K562 (cell line): ENCODE measurements at regions not wholly inside any gene's neighbourhood (a gene's known extent, or its start where the extent isn't known, plus 50 kb on each side); places are given as distances from the start of the nearest gene placed in this dataset.

ENCODE experiments used
- BRCA1 ChIP-seq, 2 experiments: fragments of 450-650 bp in 1 of 2; sonication (generic) in 1 of 2; formaldehyde crosslinking in 1 of 2; IDR thresholded peaks; 2 replicates each; pipeline versions ENCODE4 v1.5.0 to v1.6.1; 2017 to 2020; ENCODE audit warnings: mild to moderate bottlenecking in 1 of 2, missing genetic modification reagents in 1 of 2
- CBX1 ChIP-seq: sonication (generic); IDR thresholded peaks from 2 replicates; pipeline ENCODE4 v1.6.1; 2016; ENCODE audit warnings: antibody characterized with exemption, low read depth, mild to moderate bottlenecking
- ERF ChIP-seq: fragments of 450-650 bp; formaldehyde crosslinking; IDR thresholded peaks from 2 replicates; pipeline ENCODE4 v1.4.0; 2020; ENCODE audit warnings: mild to moderate bottlenecking, mixed read lengths
- ETV1 ChIP-seq: fragments of 450-650 bp; conservative IDR thresholded peaks from 2 replicates; pipeline ENCODE4 v1.6.1; 2016; ENCODE audit warnings: missing genetic modification characterization, control low read depth, low read depth, missing compliant biosample characterization
- EZH2 ChIP-seq: IDR thresholded peaks from 2 replicates; pipeline ENCODE4 v1.6.1; 2012; ENCODE audit warnings: low read depth, mild to moderate bottlenecking, inconsistent platforms, low read length, borderline replicate concordance
- FOS ChIP-seq: IDR thresholded peaks from 3 replicates; pipeline ENCODE4 v1.6.1; 2011; ENCODE audit not compliant: insufficient read length; ENCODE audit errors: extremely low read depth
- GABPB1 ChIP-seq: sonication (generic); formaldehyde crosslinking; IDR thresholded peaks from 2 replicates; pipeline ENCODE4 v1.8.0; 2022; ENCODE audit warnings: mild to moderate bottlenecking, missing genetic modification reagents
- KAT8 ChIP-seq: fragments of 450-650 bp; IDR thresholded peaks from 2 replicates; pipeline ENCODE4 v1.6.1; 2016; ENCODE audit warnings: low read depth, mild to moderate bottlenecking
- MAZ ChIP-seq, 2 experiments: fragments of 450-650 bp in 1 of 2; sonication (generic) in 1 of 2; formaldehyde crosslinking; IDR thresholded peaks in 1 of 2; conservative IDR thresholded peaks in 1 of 2; 2 replicates each; pipeline versions ENCODE4 v1.4.0 to v1.5.0; 2020; ENCODE audit warnings: mild to moderate bottlenecking in 1 of 2, missing genetic modification reagents in 1 of 2
- PCBP1 ChIP-seq: fragments of 200-400 bp; formaldehyde crosslinking; IDR thresholded peaks from 2 replicates; pipeline ENCODE4 v1.6.1; 2018; ENCODE audit warnings: mild to moderate bottlenecking, low read depth, low read length; ENCODE audit not compliant: poor library complexity, severe bottlenecking
- POLR3G ChIP-seq: IDR thresholded peaks from 2 replicates; pipeline ENCODE4 v1.6.1; 2011; ENCODE audit not compliant: insufficient read length, insufficient replicate concordance; ENCODE audit errors: extremely low read depth
- RAD51 ChIP-seq: fragments of 450-650 bp; IDR thresholded peaks from 2 replicates; pipeline ENCODE4 v1.7.1; 2016; ENCODE audit warnings: low read depth, mild to moderate bottlenecking, borderline replicate concordance
- TCF7 ChIP-seq: sonication (generic); IDR thresholded peaks from 2 replicates; pipeline ENCODE4 v1.6.1; 2016; ENCODE audit warnings: antibody characterized with exemption, borderline replicate concordance
- ZBED1 ChIP-seq: IDR thresholded peaks from 2 replicates; pipeline ENCODE4 v1.6.1; 2014
- ZNF316 ChIP-seq: fragments of 450-650 bp; IDR thresholded peaks from 2 replicates; pipeline ENCODE4 v1.6.1; 2016
- ZNF551 ChIP-seq: fragments of 250-450 bp; sonication (Bioruptor Pico); IDR thresholded peaks from 2 replicates; pipeline ENCODE4 v1.5.0; 2021; ENCODE audit warnings: mild to moderate bottlenecking, moderate library complexity
- TF ChIP-seq, protein P1 (sequence below): fragments of 450-650 bp; IDR thresholded peaks from 2 replicates; pipeline ENCODE4 v1.6.1; 2017; ENCODE audit warnings: antibody characterized with exemption
- TF ChIP-seq, protein P2 (sequence below): IDR thresholded peaks from 3 replicates; pipeline ENCODE4 v1.6.1; 2011; ENCODE audit warnings: borderline replicate concordance, mild to moderate bottlenecking, moderate library complexity; ENCODE audit not compliant: insufficient read length; ENCODE audit errors: extremely low read depth
- TF ChIP-seq, protein P3 (sequence below): fragments of 450-650 bp; conservative IDR thresholded peaks from 2 replicates; pipeline ENCODE4 v1.6.1; 2016; ENCODE audit warnings: missing genetic modification characterization, low read depth, mild to moderate bottlenecking, missing compliant biosample characterization, moderate library complexity

GRCh38 chr6:14734416-14735340 is 511.2 kb upstream of the JARID2 start (continued):
- peak; percentile 51; the same call in 1 of the 2 replicates for TF ChIP-seq TCF7
- TF ChIP-seq, protein P1, sequence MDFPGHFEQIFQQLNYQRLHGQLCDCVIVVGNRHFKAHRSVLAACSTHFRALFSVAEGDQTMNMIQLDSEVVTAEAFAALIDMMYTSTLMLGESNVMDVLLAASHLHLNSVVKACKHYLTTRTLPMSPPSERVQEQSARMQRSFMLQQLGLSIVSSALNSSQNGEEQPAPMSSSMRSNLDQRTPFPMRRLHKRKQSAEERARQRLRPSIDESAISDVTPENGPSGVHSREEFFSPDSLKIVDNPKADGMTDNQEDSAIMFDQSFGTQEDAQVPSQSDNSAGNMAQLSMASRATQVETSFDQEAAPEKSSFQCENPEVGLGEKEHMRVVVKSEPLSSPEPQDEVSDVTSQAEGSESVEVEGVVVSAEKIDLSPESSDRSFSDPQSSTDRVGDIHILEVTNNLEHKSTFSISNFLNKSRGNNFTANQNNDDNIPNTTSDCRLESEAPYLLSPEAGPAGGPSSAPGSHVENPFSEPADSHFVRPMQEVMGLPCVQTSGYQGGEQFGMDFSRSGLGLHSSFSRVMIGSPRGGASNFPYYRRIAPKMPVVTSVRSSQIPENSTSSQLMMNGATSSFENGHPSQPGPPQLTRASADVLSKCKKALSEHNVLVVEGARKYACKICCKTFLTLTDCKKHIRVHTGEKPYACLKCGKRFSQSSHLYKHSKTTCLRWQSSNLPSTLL: no peak
- TF ChIP-seq ERF (CRISPR knock-in tag): 0 out of 2 replicates have a peak, but pooled peaks have one; percentile 35
- no peak; the same call in 1 of the 2 replicates for TF ChIP-seq EZH2
- peak; percentile 84 for TF ChIP-seq ETV1 (tag)
- no peak for TF ChIP-seq KAT8
- TF ChIP-seq PCBP1: no peak
- peak; percentile 73 for TF ChIP-seq GABPB1
- no peak for TF ChIP-seq BRCA1 (IDR thresholded peaks at IDR 0.05)
- no peak for TF ChIP-seq BRCA1 (CRISPR knock-in tag; IDR thresholded peaks at IDR 0.05)
- peak; percentile 62 to 84; a peak in 3 of 4 replicates for TF ChIP-seq MAZ (CRISPR knock-in tag; conservative IDR thresholded peaks at IDR 0.05 in 1 of 2, IDR thresholded peaks at IDR 0.05 in 1 of 2)
- no peak for TF ChIP-seq POLR3G
- TF ChIP-seq, protein P2, sequence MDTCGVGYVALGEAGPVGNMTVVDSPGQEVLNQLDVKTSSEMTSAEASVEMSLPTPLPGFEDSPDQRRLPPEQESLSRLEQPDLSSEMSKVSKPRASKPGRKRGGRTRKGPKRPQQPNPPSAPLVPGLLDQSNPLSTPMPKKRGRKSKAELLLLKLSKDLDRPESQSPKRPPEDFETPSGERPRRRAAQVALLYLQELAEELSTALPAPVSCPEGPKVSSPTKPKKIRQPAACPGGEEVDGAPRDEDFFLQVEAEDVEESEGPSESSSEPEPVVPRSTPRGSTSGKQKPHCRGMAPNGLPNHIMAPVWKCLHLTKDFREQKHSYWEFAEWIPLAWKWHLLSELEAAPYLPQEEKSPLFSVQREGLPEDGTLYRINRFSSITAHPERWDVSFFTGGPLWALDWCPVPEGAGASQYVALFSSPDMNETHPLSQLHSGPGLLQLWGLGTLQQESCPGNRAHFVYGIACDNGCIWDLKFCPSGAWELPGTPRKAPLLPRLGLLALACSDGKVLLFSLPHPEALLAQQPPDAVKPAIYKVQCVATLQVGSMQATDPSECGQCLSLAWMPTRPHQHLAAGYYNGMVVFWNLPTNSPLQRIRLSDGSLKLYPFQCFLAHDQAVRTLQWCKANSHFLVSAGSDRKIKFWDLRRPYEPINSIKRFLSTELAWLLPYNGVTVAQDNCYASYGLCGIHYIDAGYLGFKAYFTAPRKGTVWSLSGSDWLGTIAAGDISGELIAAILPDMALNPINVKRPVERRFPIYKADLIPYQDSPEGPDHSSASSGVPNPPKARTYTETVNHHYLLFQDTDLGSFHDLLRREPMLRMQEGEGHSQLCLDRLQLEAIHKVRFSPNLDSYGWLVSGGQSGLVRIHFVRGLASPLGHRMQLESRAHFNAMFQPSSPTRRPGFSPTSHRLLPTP: no peak
- TF ChIP-seq CBX1: no peak
- peak; percentile 83 for TF ChIP-seq ZBED1
- no peak for TF ChIP-seq FOS
- TF ChIP-seq, protein P3, sequence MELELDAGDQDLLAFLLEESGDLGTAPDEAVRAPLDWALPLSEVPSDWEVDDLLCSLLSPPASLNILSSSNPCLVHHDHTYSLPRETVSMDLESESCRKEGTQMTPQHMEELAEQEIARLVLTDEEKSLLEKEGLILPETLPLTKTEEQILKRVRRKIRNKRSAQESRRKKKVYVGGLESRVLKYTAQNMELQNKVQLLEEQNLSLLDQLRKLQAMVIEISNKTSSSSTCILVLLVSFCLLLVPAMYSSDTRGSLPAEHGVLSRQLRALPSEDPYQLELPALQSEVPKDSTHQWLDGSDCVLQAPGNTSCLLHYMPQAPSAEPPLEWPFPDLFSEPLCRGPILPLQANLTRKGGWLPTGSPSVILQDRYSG (tag): peak; percentile 37
- peak; percentile 52 for TF ChIP-seq RAD51
- peak; percentile 100 for TF ChIP-seq ZNF316
- 0 out of 2 replicates have a peak, but pooled peaks have one; percentile 53 for TF ChIP-seq ZNF551 (CRISPR knock-in tag)
